Astrocyte of the cerebellum (primary cell): ENCODE measurements at regions not wholly inside any gene's neighbourhood (a gene's known extent, or its start where the extent isn't known, plus 50 kb on each side); places are given as distances from the start of the nearest gene placed in this dataset.

Source experiments
- DNase-seq: peaks from one replicate; pipeline ENCODE4 v3.0.0-alpha.2; 2011; ENCODE audit warnings: low read depth
- H3K4me3 ChIP-seq: 2 replicates; pipeline ENCODE4 v1.5.1; 2011; ENCODE audit warnings: mild to moderate bottlenecking, low read depth, low read length, moderate library complexity
- CTCF ChIP-seq: IDR thresholded peaks from 2 replicates; pipeline ENCODE4 v1.5.1; 2012; ENCODE audit warnings: low read length, low read depth, moderate library complexity, mild to moderate bottlenecking; ENCODE audit errors: missing control alignments
- in situ Hi-C: cut with HindIII; loops from 2 replicates; pipeline ENCODE4 v1.10.0; 2017; ENCODE audit warnings: low sequenced_read_pairs

- no peak for TF ChIP-seq CTCF
- DNase-seq: no peak
- no peak overlapping the region for H3K4me3 ChIP-seq
- in situ Hi-C loops: loop anchor here (5.0 kb wide), 1 partner anchor 59 kb away; no protein-coding TSS in a partner anchor
Observed at GRCh38 chr9:75390951-75391350, 302.6 kb downstream of the OSTF1 start.

GRCh38 chr9:75391497-75391896 lies 303.2 kb downstream of the OSTF1 start:
- in situ Hi-C loops: loop anchor here (5.0 kb wide), 1 partner anchor 59 kb away; no protein-coding TSS in a partner anchor

GRCh38 chr9:75395336-75395735 lies 307.0 kb downstream of the OSTF1 start:
- no peak overlapping the region for H3K4me3 ChIP-seq
- no peak for DNase-seq
- TF ChIP-seq CTCF: no peak
- in situ Hi-C loops: no loop called here

More at GRCh38 chr9:75391497-75391896, 303.2 kb downstream of the OSTF1 start:
- no peak for TF ChIP-seq CTCF
- H3K4me3 ChIP-seq: no peak overlapping the region
- DNase-seq: no peak

GRCh38 chr9:75397836-75398235 lies 309.5 kb downstream of the OSTF1 start:
- no peak for TF ChIP-seq CTCF
- in situ Hi-C loops: no loop called here
- DNase-seq: no peak

GRCh38 chr9:75408391-75408790 lies 320.1 kb downstream of the OSTF1 start:
- in situ Hi-C loops: no loop called here
- H3K4me3 ChIP-seq: no peak overlapping the region
- DNase-seq: no peak
- TF ChIP-seq CTCF: no peak

More at GRCh38 chr9:75397836-75398235, 309.5 kb downstream of the OSTF1 start:
- no peak overlapping the region for H3K4me3 ChIP-seq

- H3K4me3 ChIP-seq: no peak overlapping the region
- in situ Hi-C loops: no loop called here
- no peak for DNase-seq
- no peak for TF ChIP-seq CTCF
Observed at GRCh38 chr9:75410405-75410804, 322.1 kb downstream of the OSTF1 start.
